GM10266 (cell line): ENCODE measurements at regions not wholly inside any gene's neighbourhood (a gene's known extent, or its start where the extent isn't known, plus 50 kb on each side); places are given as distances from the start of the nearest gene placed in this dataset.

Experiments used
- DNase-seq: peaks from one replicate; pipeline ENCODE4 v3.0.0; 2012; ENCODE audit errors: extremely low spot score
- TF ChIP-seq, protein P1 (sequence below): IDR thresholded peaks from 2 replicates; pipeline ENCODE4 v1.5.1; 2012; ENCODE audit warnings: mild to moderate bottlenecking, low read depth; ENCODE audit not compliant: control insufficient read depth, insufficient read depth; ENCODE audit errors: missing control alignments

DNA sequence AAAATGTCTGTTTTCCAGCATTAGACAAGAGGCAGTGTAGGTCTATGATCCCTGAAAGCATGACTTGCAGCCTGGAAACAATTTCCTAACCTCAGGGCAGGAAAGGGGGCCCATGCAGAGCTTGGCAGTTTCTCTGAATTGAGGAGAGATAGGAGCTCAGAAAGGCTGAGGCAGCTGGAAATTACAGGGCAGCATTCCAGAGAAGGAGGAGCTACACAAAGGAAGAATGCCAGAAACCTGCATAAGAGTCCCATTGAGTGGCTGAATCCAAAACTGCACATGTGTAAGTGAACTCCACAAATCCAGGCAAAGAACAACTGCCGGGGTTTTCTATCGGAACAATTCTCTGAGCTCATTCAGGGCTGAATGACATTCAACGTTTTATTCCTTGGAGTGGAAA, 346.8 kb downstream of the PIK3R1 start:
- DNase-seq = no peak
- TF ChIP-seq, protein P1, sequence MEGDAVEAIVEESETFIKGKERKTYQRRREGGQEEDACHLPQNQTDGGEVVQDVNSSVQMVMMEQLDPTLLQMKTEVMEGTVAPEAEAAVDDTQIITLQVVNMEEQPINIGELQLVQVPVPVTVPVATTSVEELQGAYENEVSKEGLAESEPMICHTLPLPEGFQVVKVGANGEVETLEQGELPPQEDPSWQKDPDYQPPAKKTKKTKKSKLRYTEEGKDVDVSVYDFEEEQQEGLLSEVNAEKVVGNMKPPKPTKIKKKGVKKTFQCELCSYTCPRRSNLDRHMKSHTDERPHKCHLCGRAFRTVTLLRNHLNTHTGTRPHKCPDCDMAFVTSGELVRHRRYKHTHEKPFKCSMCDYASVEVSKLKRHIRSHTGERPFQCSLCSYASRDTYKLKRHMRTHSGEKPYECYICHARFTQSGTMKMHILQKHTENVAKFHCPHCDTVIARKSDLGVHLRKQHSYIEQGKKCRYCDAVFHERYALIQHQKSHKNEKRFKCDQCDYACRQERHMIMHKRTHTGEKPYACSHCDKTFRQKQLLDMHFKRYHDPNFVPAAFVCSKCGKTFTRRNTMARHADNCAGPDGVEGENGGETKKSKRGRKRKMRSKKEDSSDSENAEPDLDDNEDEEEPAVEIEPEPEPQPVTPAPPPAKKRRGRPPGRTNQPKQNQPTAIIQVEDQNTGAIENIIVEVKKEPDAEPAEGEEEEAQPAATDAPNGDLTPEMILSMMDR = no peak

DNA sequence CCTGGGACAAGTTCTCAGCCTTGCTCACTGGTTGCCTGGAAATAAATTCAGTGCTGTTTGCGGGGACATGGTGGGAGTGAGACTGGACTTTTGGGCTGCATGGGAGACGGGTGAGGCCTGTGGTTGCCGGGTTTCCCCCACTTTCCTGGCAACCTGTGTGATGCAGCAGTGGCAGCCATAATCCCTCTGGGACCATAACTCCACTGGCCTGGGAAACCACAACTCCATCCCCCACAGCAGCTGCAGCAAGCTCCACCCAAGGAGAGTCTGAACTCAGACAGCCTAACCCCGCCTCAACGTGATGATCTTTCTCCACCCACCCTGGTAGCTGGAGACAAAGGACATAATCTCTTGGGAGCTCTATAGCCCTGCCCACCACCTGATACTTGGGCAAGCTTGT, 349.9 kb downstream of the PIK3R1 start:
- peak; percentile 7 for DNase-seq
- TF ChIP-seq, protein P1 = no peak

DNA sequence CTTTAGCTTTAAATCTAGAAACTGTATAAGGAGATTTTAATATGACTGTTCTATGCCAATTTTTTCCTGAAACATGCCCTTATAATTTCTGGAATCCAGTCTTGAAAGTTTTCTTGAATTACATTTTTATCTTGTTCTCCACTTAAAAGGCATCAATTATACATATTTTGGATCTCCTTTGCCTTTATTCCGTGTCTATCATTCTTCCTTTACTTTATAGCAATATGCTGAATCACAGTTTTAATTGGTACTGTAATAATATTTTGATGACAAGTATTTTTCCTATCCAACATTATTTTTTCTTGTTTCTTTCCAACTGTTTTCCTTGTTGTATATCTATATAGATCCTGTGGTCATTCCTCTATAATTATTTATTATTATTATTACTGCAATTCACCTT, 361.2 kb downstream of the PIK3R1 start:
- DNase-seq = no peak
- TF ChIP-seq, protein P1 = no peak

DNA sequence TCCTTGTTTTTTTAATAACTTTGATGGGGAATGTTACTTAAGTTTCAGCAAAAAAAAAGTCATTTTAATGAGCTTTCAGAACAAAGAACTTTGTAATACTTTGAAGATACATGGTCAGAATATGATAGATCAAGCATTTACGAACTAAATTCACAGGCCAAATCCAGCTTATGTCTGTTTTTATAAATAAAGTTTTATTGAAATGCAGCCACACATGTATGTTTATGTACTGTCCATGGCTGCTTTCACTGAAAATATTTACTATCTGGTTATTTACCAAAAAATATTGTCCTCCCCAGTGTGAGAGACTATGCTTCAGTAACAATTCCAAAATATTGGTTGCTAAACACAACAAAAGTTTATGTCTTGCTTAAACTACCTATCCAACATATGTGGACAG, 366.7 kb downstream of the PIK3R1 start:
- TF ChIP-seq, protein P1 = no peak
- DNase-seq = no peak

DNA sequence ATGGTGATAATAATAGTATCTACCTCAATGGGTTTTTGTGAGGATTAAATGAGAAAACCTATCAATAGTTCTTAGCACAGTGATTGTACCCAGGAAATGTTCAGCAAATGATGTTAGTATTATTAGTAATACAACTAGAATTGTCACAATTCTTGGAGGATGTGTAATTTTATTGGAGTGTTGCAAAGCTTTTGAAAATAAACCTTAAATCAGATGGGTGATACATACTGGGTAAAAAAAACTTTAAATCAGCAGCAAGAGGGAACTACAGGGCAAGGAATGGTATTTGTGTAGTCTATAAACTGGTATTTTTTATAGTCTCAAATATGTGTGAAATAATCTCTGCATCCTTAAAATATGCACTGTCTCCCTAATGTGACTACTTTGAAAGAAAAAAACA, 371.6 kb downstream of the PIK3R1 start:
- TF ChIP-seq, protein P1 = no peak
- no peak for DNase-seq

DNA sequence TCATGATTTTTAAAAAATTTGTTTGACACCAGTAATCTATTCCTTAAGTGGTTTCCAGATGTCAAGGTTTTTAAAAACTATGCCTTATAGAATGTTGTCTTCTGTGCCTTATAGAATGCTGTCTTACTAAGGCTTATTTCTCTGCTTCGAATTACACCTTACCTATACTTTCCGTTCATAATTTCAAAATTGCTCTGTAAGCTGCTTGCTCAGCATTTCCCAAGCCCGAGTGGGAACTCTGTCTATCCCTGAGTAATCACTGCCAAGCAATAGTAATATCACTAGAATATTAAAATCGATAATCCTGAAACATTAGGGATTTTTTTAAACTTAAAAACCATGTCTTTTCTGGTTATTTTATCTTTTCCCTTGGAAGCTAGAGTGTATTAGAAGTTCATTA, 376.3 kb downstream of the PIK3R1 start:
- TF ChIP-seq, protein P1 = no peak
- no peak for DNase-seq

DNA sequence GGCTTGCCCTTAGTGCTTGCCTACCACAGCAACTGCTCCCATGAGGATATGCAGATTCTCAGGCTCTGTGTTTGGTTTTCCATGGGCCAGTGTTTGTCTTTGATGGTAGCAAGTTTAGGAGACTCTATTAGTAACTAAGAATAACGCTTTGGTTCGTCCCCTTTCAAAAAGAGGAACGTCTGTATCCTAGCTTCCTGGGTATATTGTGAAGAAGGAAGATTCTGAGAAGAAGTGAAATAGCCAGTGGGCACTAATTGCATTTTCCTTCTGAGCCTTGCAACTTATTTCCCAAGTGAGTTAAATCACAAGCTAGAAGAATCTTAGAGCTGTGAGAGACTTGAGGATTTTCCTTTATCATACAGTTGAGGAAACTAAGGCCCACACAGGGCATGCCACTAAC, 376.8 kb downstream of the PIK3R1 start:
- TF ChIP-seq, protein P1 = no peak
- DNase-seq = no peak
